ENCODE measurements at regions not wholly inside any gene's neighbourhood (a gene's known extent, or its start where the extent isn't known, plus 50 kb on each side); places are given as distances from the start of the nearest gene placed in this dataset.
"Not testable (repeated sequence)": the region's sequence is repeated elsewhere in the genome, so short reads cannot be mapped to it uniquely, and the experiment has no call there.

- ATAC-seq = no peak
- intact Hi-C loops (cut with DNase I) = loop anchor here (10.0 kb wide), 1 partner anchor 453 kb away; no protein-coding TSS in a partner anchor
- DNase-seq (ENCODE audit: low spot score) = no peak
Measured at GRCh38 chr9:19927560-19927959, 138.7 kb upstream of the SLC24A2 start.

GRCh38 chr9:19926774-19927173 lies 137.9 kb upstream of the SLC24A2 start:
- ATAC-seq (no peak), DNase-seq (ENCODE audit: low spot score) (no peak)
- intact Hi-C loops (cut with DNase I) = loop anchor here (10.0 kb wide), 1 partner anchor 452 kb away; no protein-coding TSS in a partner anchor

- DNase-seq (ENCODE audit: low spot score) = peak; percentile 80
- ATAC-seq = peak; percentile 94
- intact Hi-C loops (cut with DNase I) = loop anchor here (10.0 kb wide), 1 partner anchor 451 kb away; no protein-coding TSS in a partner anchor
Measured at GRCh38 chr9:19925674-19926503, 137.1 kb upstream of the SLC24A2 start.

- intact Hi-C loops (cut with DNase I) = loop anchor here (10.0 kb wide), 1 partner anchor 449 kb away; no protein-coding TSS in a partner anchor
Measured at GRCh38 chr9:19924080-19924479, 135.2 kb upstream of the SLC24A2 start.

DNA sequence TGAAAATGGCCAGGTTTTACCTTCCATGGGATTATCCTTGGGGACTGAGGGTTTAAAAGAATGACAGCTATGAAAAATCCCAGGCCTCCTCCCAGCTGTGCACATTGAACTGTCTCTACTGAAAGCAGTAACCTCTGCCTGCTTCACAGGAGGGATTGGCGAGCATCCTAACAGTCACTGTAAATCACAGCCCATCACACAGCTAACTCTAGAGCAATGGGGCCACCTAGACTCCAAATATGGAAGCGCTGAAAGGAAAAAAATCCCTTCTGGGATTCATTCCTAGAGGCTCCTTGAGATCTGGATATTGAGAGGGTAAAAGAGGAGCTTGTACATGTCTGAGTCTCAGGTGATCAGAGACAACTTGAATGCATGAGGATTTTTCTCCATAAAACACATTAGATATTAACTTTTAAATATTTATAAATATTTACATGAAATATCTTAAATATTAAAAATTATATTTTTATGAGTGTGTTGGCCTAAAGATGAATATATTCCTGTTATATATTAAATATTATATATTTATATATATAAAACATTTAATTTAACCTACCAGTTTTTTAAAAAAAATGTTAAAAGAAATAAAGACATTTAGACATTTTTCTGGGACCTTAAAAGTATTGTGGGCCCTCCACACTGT lies 133.8 kb upstream of the SLC24A2 start:
- intact Hi-C loops (cut with DNase I) = loop anchor here (10.0 kb wide), 1 partner anchor 448 kb away; no protein-coding TSS in a partner anchor
- DNase-seq (ENCODE audit: low spot score) (no peak), ATAC-seq (no peak)

More at GRCh38 chr9:19924080-19924479, 135.2 kb upstream of the SLC24A2 start:
- ATAC-seq (no peak), DNase-seq (ENCODE audit: low spot score) (no peak)

GRCh38 chr9:19920401-19920800 lies 131.6 kb upstream of the SLC24A2 start:
- ATAC-seq = no peak
- intact Hi-C loops (cut with DNase I) = loop anchor here (10.0 kb wide), 1 partner anchor 446 kb away; no protein-coding TSS in a partner anchor
- no peak for DNase-seq (ENCODE audit: low spot score)

DNA sequence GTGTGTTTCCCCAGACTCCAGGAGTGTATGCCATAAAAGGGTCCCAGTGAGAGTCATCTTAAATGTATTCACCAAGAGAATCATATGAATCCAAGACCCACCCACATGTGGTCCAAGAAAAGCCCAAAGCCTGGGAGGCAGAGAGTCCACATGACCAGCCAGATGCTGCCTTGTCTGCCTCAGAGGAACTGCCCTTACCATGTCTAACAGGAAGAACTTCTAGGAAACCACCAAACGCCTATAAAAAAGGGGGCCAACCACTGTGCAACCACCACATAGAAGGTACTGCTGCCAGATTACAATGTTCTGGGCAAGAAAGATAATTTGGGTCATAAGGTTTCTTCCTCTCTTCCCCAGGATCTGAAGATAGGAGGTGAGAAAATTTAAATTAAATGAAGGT lies 129.8 kb upstream of the SLC24A2 start:
- intact Hi-C loops (cut with DNase I) = no loop called here
- ATAC-seq = no peak
- DNase-seq (ENCODE audit: low spot score) = no peak

DNA sequence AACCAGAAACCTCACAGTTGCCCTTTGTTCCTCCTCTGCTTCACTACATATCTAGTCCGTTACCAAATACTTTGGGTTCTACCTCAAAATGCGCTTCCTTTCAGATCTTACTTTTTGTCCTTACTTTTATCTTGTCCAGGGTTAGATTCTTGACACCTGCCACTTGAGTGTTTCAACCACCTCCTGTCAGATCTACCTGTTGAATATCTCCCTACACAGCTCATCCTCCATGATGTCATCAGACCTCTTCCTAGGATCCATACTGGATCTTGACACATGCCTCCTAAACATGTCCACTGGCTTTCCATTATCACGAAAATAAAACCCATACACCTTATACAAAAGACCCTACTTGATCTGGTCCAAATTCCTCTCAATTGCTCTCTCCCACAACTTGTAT lies 125.2 kb upstream of the SLC24A2 start:
- ATAC-seq (no peak), DNase-seq (ENCODE audit: low spot score) (no peak)
- intact Hi-C loops (cut with DNase I) = no loop called here

GRCh38 chr9:19913151-19913550 lies 124.3 kb upstream of the SLC24A2 start:
- intact Hi-C loops (cut with DNase I) = no loop called here
- DNase-seq (ENCODE audit: low spot score) (no peak), ATAC-seq (no peak)

GRCh38 chr9:19903076-19903475 lies 114.2 kb upstream of the SLC24A2 start:
- ATAC-seq (no peak), DNase-seq (ENCODE audit: low spot score) (no peak)
- intact Hi-C loops (cut with DNase I) = no loop called here

DNA sequence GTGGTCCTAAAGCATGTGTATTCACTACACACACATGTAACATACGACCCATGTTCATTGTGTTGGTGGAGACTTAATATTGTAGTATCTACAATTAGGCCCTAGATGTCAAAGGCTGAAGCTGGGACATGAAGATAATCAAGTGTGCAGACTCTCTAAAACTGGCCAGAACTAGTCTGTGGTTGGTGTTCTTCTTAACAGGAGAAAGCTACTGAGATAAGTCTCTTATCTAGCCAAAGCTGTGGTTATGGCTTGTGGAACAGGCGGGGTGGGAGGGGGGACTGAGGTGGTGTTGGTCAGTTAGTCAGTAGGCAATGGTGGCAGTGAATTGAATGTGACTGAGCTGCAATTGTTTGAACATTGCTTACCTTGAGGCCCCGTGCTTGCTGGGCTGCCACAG lies 112.7 kb upstream of the SLC24A2 start:
- DNase-seq (ENCODE audit: low spot score) (no peak), ATAC-seq (no peak)
- intact Hi-C loops (cut with DNase I) = no loop called here

DNA sequence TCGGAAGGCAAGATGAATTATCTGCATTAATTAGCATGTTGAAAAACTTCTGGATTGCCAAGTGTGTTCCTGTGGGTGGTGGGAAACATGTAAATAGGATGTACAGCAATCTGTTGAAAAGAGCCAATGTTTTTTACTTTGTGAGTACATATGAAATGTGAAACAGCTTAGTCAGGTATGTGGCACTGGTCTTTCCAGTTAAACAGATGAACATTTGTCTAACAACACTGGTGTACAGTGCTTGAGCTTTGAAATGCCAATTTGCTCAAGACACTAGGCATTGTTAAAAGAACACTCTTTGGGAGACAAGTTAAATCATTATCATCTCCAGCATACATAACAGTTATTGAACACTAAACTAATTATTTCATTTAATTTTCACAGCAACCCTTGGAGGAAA lies 107.3 kb upstream of the SLC24A2 start:
- intact Hi-C loops (cut with DNase I) = no loop called here
- ATAC-seq (no peak), DNase-seq (ENCODE audit: low spot score) (no peak)

DNA sequence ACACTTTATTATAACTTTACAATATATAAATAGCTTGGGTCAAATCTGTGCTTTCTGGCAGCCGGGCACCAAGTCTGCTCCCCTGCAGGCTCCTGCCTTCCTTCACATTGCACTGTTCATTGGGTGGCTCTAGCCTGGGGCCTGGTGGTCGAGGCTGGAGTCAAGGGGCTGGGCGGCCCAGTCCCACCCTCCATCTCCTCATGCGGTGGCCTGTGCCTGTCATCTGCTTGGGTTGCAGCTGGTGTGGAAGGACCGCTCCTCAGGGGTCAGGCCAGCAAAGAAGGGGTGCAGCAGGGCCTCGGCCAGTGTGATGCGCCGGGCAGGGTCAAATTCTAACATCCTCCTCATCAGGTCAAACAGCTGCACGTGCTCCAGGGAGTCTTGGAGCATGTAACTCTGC lies 106.7 kb upstream of the SLC24A2 start:
- intact Hi-C loops (cut with DNase I); DNase-seq (ENCODE audit: low spot score); ATAC-seq: not testable (repeated sequence)

GRCh38 chr9:19895006-19895405 lies 106.2 kb upstream of the SLC24A2 start:
- no peak for ATAC-seq
- no peak for DNase-seq (ENCODE audit: low spot score)
- intact Hi-C loops (cut with DNase I) = no loop called here

- no peak for ATAC-seq
- intact Hi-C loops (cut with DNase I) = no loop called here
- DNase-seq (ENCODE audit: low spot score) = no peak
Measured at GRCh38 chr9:19885608-19886007, 96.8 kb upstream of the SLC24A2 start.

DNA sequence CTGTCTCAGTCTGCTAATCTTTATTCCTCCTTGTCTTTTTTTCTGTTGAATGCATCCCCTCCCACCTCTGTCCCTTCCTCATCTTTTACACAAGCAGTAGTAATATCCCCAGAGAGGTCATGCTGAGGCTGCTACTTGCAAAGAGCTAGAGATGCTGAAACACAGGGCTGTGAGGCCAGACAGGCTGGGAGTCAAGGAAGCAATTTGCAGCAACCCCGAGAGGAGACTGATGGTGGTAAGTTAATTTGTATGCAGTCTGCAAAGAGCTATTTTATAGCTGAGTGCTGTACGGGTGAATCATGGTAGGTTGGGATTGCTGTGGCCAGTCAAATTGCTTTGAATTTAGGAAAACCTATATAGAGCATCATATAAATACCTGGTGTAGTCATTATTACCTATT lies 90.2 kb upstream of the SLC24A2 start:
- no peak for DNase-seq (ENCODE audit: low spot score)
- intact Hi-C loops (cut with DNase I) = no loop called here
- no peak for ATAC-seq

- ATAC-seq = no peak
- intact Hi-C loops (cut with DNase I) = no loop called here
- no peak for DNase-seq (ENCODE audit: low spot score)
Measured at GRCh38 chr9:19876569-19877316, 87.9 kb upstream of the SLC24A2 start.

- ATAC-seq (no peak), DNase-seq (ENCODE audit: low spot score) (no peak)
- intact Hi-C loops (cut with DNase I) = no loop called here
Measured at GRCh38 chr9:19875291-19875920, 86.6 kb upstream of the SLC24A2 start.

- intact Hi-C loops (cut with DNase I); ATAC-seq; DNase-seq (ENCODE audit: low spot score): not testable (repeated sequence)
Measured at GRCh38 chr9:19873188-19873587, 84.4 kb upstream of the SLC24A2 start.
